Tibial nerve (tissue), 3 donors: ENCODE measurements at regions not wholly inside any gene's neighbourhood (a gene's known extent, or its start where the extent isn't known, plus 50 kb on each side); places are given as distances from the start of the nearest gene placed in this dataset.

Source experiments
- POLR2A ChIP-seq, 2 donors: fragments of 450-650 bp; IDR thresholded peaks; one replicate each; pipeline ENCODE4 v1.6.1; 2017; ENCODE audit warnings: antibody characterized with exemption in 2 of 2, mild to moderate bottlenecking in 2 of 2, moderate library complexity in 2 of 2
- TF ChIP-seq, protein P1 (sequence below), 5 experiments: fragments of 200-600 bp in 3 of 5; fragments of 450-650 bp in 2 of 5; sonication (generic) in 3 of 5; IDR thresholded peaks; one replicate each; pipeline ENCODE4 v1.5.1; 2016 to 2019; ENCODE audit warnings: antibody characterized with exemption in 5 of 5, mild to moderate bottlenecking in 3 of 5, moderate library complexity in 2 of 5

DNA sequence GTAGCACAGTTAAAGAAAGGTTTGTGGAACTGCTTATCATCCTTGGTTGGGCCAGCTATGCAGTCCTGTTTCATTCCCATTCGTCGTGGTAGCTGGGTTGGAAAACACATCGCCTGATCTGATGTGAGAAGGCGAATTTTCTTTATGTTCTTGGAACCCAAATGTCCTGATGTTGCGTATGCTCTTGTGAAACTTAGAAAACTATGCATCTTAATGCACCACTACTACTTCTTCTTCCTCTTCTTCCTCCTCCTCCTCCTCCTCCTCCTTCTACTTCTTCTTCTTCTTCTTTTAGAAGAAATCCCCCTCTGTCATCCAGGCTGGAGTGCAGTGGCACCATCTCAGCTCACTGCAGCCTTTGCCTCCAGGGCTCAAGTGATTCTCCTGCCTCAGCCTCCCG lies 381.6 kb downstream of the UTRN start:
- TF ChIP-seq, protein P1, sequence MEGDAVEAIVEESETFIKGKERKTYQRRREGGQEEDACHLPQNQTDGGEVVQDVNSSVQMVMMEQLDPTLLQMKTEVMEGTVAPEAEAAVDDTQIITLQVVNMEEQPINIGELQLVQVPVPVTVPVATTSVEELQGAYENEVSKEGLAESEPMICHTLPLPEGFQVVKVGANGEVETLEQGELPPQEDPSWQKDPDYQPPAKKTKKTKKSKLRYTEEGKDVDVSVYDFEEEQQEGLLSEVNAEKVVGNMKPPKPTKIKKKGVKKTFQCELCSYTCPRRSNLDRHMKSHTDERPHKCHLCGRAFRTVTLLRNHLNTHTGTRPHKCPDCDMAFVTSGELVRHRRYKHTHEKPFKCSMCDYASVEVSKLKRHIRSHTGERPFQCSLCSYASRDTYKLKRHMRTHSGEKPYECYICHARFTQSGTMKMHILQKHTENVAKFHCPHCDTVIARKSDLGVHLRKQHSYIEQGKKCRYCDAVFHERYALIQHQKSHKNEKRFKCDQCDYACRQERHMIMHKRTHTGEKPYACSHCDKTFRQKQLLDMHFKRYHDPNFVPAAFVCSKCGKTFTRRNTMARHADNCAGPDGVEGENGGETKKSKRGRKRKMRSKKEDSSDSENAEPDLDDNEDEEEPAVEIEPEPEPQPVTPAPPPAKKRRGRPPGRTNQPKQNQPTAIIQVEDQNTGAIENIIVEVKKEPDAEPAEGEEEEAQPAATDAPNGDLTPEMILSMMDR (IDR thresholded peaks at IDR 0.05): no peak
- no peak for TF ChIP-seq POLR2A (IDR thresholded peaks at IDR 0.05)
